ENCODE measurements at regions not wholly inside any gene's neighbourhood (a gene's known extent, or its start where the extent isn't known, plus 50 kb on each side); places are given as distances from the start of the nearest gene placed in this dataset.

GRCh38 chr22:49544286-49544685 lies 283.4 kb downstream of the BRD1 start:
- TF ChIP-seq, protein P1, sequence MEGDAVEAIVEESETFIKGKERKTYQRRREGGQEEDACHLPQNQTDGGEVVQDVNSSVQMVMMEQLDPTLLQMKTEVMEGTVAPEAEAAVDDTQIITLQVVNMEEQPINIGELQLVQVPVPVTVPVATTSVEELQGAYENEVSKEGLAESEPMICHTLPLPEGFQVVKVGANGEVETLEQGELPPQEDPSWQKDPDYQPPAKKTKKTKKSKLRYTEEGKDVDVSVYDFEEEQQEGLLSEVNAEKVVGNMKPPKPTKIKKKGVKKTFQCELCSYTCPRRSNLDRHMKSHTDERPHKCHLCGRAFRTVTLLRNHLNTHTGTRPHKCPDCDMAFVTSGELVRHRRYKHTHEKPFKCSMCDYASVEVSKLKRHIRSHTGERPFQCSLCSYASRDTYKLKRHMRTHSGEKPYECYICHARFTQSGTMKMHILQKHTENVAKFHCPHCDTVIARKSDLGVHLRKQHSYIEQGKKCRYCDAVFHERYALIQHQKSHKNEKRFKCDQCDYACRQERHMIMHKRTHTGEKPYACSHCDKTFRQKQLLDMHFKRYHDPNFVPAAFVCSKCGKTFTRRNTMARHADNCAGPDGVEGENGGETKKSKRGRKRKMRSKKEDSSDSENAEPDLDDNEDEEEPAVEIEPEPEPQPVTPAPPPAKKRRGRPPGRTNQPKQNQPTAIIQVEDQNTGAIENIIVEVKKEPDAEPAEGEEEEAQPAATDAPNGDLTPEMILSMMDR (IDR thresholded peaks at IDR 0.05) = no peak
- TF ChIP-seq EZH2 (IDR thresholded peaks at IDR 0.05; ENCODE audit: borderline replicate concordance, insufficient read depth, low read depth, low read length, poor library complexity, severe bottlenecking) = no peak
